NOMO-1 treated with DMSO at 0.1 percent for 48 hours (cell line): ENCODE measurements at regions not wholly inside any gene's neighbourhood (a gene's known extent, or its start where the extent isn't known, plus 50 kb on each side); places are given as distances from the start of the nearest gene placed in this dataset.
"Not testable (repeated sequence)": the region's sequence is repeated elsewhere in the genome, so short reads cannot be mapped to it uniquely, and the experiment has no call there.

Experiments used
- DNase-seq: peaks from one replicate; lab custom pipeline; 2025; ENCODE audit not compliant: unreplicated experiment; lab: John Stamatoyannopoulos, UW

DNA sequence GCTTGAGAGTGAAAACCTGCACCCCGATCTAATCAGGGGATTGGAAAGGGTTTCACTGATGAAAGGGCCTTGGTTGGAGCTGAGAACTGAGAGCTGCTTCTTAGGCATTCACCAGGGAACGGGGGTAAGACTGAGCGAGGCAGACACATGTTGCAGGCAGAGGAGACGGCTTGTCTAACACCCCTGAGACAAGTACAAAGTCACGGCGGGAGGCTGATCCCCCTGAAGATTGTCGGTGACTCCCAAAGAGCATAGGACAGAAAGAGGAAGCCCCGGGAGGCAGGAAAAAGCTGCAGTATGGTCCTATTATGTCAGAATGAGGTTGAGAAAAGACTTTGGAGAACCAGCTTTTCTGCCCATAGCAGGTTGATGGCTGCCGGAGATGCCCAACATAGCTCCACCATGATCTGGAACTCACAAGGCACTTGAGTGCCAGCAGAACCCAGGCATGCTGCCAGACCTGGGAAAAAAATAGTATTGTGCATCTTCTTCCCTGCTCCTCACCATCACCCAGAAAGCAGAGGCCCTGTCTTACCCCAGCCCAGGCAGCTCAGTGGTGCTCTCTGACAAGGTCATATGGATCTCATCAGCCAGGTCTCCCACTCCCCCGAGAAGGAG is 463.9 kb upstream of the PROX1 start:
- no peak for DNase-seq

DNA sequence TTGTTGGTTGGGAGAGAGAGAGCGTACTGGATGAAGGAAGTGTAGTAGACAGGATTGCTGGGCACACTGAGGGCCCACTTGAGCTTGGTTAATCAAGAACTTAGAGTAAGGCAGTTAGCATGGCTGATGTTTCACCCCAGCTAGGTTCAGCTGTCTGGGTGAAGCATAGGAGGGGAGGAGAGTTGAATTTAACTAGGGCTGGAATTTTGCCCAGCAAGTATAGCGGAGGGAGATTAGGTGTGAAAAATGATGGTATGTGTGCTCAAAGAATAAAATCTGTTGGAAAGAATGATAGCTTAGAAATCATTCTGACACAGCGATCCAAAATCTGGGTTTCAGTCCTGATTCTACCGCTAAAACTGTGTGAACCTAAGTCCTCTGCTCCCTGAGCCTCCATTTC is 461.5 kb upstream of the PROX1 start:
- DNase-seq, result no peak

DNA sequence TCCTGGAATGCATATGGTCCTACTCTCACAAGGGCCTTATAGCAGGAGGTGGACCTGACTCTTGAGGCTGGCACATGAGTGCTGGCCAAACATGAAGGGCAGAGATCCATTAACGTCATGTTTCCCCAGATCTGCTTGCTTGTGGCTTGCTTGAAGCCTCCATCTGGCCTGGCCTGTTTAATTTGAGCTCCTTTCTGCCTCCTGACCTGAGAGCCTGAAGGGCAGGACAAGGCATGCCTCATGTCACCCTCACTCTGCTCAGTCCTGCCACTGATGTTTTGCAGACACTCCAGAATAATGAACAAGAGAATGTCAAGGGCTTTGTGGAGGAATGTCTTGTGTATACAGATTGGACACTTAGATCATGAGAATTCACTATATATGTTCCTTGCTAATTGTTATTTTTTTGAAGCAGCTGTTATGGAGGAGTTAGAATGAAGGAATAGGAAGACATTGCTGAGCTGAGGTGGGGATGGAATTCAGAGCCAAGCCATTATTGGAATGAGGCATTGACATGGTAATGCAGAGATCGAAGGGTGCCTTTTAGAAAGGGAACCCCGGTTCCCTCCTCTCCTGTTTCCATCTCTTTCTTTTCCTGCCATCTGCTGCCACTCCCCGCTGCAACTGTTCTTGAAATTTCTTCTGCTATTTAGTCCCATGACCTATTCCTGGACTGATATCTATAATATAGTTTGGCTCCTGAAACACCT is 457.0 kb upstream of the PROX1 start:
- no peak for DNase-seq

DNA sequence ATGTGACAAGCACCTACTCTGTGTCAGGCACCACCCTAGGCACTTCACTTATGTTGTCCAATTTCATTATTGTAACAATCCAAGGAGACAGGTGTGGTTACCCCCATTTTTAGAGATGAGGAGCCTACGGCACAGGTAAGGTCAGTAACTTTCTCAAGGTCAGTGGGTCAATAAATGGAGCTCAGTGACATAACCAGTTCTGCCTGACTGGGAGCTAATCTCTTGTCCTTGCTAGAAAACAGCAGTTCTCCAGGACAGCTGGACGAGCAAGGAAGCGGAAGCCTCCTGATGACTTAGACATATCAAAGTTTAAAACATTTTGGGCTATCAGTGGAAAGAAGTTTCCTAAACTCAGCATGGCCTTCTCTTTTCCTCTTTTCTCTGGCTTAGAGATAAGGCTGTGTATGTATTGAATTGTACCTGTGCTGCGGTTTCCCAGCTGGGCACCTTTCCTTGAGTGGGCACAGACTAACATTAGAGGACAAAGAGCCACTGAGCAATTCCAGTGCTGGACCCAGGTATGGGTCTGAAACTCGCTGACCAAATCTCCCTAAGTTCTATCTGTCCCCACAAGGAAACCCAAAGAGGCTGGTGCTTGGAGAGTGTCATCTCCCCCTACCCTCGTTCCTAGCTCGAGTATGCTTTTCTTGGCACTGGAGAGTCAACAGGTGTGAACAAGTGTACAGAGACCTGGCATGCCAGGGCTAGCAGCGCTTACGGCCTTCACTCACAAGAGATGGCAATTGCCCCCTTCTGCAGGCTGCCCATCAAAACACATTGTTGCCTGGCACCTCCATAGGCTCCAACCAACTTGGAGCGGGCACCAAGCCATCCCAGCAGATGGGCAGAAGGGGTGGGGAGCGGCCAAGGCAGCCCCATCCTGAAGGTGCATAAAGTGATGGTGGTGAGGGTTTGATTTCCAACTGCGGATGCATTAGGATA is 456.1 kb upstream of the PROX1 start:
- no peak for DNase-seq

DNA sequence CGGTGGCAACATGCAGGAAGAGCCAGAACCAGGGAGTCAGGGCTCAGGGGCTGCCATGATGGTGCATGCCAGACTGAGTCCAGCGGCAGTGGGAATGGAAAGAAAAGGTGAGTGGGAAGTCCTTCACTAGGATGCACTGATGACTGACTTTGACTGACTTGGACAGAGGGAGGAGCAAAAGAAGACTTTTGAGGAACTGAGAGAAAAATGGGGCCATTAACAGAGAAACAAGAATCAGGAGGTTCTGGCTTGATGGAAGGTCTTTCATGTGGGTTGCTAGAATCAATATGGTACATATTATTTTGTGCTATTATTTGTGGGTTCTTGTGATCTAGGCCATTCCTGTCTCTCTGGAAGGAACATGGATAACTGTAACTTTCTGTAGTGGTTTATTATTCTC is 454.6 kb upstream of the PROX1 start:
- no peak for DNase-seq

DNA sequence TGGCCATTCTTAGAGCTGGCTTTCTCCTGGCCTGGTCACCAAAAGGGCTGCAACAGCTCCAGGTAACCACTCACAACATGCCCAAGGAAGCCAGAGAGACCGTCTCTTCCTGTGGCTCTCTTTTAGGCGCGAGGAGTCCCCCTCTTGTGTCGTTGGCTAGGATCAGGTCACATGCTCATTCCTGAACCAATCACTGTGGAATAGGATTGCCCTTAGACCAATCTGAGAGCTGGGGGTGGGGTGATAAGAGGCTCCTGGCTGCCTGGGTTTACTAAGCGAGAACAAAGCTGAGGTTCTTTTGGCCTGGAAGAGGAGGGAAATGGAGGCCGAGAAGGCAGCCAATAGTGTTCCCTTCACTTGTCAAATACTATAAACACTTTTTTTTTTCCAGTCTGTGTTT is 452.1 kb upstream of the PROX1 start:
- no peak for DNase-seq

DNA sequence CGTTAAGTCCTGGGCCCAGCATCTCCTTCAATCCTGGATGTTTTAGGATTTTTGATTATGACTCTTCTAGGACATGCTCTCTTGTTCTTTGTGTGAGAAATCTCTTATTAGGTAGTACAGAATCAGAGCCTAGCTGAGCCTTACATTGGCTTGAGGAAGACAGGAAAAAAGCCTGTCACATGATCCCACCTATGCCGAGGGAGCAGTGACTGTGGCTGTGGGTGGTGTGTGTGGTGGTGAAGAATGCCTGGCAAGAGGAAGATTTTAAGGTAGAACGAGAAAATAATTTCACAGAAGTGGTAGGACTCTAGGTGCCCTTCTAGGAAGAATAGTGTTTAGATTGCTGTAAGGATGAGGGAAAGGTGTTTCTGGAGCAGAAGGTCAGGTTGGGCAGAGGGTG is 449.5 kb upstream of the PROX1 start:
- DNase-seq, result no peak

DNA sequence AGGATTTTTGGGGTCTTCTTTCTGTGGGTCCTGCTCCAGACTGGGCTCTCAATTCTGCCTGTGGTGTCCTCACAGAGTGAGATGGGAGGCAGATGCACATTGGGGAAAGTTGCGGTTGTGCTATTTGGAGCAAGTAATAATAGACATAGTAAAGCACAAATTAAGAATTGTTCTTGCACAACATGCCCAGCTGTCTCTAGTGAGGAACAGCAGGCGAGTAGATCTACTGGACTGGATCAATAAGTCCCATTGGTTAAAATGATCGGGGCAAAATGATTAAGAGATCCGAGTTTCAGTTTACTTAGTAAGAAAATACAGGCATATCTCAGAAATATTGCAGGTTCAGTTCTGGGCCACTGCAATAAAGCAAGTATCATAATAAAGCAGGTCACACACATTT is 448.3 kb upstream of the PROX1 start:
- DNase-seq, result peak; percentile 43

DNA sequence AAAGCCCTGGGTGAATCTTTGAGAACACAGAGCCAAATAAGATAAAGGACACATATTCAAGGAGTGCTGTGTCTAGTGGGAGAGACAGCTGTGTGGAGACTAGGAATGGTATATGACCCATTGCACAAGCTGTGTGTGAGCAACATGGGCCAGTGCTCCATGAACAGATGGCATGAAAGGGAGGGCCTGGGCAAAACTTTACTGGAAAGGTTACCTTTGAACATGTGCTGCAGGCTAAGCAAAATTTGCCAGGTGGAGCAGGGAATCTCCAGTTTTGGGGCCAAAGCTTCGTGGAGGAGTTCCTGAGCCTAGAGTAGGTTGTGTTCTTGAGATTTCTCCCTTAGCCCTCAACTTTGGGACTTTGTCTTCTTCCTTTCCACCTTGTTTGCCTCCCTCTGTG is 446.1 kb upstream of the PROX1 start:
- DNase-seq, result no peak

DNA sequence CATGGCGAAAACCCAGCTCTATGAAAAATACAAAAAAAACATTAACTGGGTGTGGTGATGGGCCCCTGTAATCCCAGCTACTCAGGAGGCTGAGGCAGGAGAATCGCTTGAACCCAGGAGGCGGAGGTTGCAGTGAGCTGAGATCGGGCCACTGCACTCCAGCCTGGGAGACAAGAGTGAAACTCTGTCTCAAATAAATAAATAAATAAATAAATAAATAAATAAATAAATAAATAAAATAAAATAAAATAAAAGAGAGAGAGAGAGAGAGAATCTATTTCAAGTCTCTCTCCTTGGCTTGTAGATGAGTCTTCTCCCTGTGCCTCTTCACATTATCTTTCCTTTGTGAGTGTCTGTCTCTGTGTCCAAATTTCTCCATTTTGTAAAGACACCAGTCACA is 442.6 kb upstream of the PROX1 start:
- DNase-seq, result not testable (repeated sequence)

DNA sequence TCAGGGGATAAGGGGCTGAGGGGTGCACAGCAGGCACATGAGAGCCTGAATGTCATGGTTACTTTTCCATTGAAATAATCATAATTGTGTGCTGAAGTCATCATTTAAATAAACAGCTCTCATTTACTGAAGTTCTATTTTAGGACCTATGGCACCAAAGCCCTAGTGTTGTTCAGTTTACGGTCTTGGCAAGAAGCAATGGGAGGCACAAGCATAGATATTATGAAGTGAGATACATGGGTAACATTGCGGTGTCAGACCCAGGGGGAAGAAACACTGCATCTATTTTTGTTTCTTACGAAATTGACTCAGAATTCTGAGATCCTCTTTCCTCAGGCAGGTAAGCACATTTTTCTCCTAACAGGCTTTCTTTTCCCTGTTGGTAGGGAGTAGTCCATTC is 437.8 kb upstream of the PROX1 start:
- no peak for DNase-seq

DNA sequence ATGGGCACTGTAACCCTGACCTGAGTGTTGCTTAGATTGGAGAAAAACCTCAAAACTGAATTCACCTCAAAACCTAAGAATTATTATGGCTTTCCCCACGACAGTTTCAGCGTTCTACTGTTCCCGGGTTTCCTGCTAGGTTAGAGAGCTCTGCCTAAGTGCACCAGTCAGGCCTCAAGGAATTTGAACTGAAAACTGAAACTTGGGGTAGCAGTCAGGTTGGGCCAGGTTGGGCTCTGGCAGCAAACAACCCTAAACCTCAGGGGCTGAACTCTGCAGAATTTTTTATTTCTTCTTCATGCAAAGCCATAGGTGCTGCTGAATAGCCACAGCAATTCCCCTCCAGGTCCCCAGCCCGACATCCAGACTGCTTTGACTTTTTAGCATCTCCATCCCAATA is 437.0 kb upstream of the PROX1 start:
- no peak for DNase-seq

DNA sequence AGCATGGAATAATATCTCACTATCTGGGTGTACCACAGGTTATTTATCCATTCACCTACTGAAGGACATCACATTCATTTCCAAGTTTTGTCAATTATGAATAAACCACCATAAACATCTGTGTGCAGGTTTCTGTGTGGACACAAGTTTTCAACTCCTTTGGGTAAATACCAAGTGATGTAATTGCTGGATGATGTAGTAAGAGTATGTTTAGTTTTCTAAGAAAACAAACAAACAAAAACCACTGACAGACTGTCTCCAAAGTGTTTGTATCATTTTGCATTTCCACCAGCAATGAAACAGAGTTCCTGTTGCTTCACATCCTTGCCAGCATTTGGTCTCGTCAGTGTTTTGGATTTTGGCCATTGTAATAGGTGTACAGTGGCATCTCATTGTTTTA is 435.7 kb upstream of the PROX1 start:
- no peak for DNase-seq

DNA sequence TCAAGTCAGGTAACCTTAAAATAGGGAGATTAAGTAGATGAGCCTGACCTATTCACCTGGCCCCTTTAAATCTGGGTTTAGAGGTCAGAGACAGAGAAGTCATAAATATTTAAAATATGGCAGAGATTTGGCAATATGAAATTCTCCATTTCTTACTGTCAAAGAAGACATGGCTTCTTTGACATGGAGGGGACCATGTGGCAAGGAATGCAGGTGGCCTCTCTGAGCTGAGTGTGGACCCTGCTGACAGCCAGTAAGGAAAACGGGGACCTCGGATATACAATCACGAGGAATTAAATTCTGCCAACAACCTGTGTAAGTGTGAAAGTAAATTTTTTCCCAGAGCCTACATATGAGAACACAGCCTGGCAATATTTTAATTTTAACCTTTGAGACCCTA is 427.5 kb upstream of the PROX1 start:
- DNase-seq, result no peak

DNA sequence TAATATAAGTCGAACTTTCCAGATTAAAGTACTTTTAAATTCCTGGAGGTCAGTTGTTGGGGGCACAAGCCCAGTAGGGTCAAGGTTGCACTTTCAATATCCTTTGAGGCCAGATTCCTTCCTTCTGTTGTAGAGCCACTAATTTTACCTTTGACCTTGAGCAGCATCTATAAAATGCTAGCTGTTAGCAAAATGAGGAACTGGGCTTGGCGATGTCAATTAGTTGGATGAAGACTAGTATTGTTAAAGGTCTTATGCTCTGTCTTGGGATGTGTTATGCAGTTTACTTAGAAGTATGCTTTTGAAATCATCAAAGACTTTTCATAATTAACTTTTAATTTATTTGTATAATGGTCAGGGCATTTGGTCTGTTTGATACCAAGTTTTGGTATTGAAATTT is 425.9 kb upstream of the PROX1 start:
- no peak for DNase-seq

DNA sequence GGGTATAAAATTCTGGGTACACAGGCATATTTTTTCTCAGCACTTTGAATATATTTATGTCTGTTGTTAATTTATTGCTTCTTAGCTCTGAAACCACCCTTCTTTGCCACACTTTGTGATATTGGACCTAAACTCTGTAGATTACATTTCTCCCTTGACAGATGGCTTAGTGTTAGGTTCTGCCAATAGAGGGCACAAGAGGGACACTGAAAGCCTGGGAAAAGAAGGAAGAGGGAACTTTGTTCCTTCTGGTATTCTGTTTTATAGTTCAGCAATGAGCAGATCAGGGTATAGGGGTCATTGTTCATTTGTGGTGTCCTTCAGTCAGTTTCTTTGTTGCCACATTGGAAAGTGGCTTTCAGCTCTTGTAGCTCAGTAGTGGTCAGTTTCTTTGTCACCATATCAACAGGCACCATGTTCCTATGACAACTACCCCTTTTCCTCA is 423.5 kb upstream of the PROX1 start:
- no peak for DNase-seq

DNA sequence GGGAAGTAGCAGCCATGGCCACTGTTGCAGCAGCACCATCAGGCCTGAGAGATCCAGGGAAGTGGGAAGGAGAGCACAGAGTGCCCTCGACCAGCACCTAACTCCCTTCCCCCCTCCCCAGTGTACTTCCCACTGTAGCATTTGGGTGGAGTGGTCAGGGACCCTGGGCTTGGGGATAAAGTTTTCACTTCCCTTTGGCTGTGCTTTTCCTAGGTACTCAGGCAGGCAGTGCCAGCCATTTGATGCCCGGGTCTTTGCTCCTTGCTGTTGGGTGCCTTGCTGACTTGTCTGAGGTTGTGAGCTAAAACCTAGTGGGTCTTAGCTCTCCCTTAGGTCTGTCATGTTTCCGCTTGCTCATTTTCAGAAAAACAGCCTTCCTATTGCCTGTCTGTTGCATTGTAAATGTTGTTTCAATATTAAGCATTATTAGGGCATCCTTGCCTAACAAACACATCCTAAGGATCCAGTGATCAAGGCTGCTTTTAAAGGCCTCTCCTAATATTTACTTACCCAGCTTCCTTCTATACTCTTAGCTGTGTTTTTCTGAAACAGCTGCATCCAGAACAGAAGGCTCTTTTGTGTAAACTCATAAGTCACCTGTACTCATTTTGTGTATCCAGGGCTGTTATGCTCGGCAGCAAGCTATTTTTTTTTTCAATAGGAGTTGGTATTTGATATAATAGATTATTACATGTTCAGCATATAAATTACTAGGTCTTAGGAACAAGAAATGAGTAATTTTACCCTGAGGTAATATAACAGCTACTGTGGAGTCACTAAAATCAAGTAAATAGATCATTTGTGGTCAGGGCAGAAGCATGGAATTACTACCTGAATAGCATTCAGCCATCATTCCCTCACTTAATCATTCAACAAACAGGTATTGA is 418.6 kb upstream of the PROX1 start:
- no peak for DNase-seq

DNA sequence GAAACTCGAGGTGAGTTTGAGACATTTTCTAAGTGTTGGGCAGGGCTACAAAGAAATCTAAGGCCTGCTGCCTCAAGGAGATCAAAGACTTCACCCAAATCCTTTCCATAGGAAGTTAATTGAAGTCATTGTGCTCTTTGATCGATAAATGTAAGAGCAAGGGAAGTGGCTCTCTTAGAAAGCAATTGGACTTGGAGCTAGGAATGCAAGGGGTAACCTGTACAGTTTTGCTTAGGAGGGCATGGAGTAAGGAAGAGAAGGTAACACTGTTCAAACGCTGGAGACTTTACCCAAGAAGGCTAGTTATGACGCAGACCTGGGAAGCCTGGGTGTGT is 418.0 kb upstream of the PROX1 start:
- no peak for DNase-seq

DNA sequence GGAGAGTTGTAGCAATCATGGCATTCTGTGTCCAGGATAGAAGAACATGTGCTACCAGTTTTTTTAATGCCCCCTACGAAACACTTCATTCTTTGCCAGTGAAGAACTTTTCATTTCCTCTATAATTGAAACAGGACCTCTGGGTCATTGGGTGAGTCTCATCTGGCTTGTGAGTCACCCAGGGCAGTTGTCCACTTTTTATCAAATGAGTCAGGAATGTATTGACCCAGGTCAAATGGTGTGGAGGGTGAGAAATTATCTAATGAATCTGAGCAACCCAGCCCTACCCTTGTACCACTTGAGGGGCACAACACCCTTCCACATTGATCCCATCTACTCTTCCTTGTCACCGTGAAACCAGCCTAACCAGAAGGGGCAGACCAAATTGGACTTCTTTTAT is 417.3 kb upstream of the PROX1 start:
- DNase-seq, result no peak

DNA sequence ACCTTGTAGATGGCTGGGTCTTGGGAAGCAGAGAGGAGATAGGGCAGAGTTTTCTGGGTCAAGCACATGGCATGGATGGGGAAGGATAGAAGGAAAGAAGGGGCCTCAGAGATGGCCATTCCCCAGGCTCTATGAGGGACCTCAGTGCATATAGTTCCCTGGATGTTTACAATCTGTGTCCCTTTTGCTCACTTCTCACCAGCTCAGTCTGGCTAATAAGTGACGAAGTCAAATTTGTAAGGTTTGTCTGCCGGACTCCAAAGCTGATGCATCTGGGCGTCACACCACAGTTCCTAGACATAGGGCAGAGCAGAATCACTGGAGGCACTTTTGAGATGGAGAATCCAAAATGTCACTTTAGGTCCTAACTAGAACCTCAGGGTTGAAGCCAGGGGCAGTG is 416.4 kb upstream of the PROX1 start:
- DNase-seq, result no peak

DNA sequence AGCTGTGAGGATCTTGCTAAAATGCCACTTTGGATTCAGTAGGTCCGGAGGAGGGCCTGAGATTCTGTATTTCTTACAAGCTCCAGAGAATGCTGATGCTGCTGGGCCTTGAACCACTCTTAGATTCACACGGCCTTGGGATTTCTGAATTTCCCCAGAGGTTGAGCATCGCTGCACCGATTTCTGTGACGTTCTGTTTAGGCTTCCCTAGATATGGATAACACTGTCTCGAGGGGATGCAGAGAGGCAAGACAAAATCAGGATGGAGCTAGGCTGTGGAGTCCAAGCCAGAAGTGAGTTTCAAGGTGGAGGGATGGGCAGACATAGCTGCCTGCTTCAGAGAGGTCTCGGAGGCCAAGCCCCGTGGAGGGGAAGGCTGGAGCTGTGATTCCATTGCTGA is 415.9 kb upstream of the PROX1 start:
- DNase-seq, result no peak
